ENCODE measurements at regions not wholly inside any gene's neighbourhood (a gene's known extent, or its start where the extent isn't known, plus 50 kb on each side); places are given as distances from the start of the nearest gene placed in this dataset.
"Not testable (repeated sequence)": the region's sequence is repeated elsewhere in the genome, so short reads cannot be mapped to it uniquely, and the experiment has no call there.

DNA sequence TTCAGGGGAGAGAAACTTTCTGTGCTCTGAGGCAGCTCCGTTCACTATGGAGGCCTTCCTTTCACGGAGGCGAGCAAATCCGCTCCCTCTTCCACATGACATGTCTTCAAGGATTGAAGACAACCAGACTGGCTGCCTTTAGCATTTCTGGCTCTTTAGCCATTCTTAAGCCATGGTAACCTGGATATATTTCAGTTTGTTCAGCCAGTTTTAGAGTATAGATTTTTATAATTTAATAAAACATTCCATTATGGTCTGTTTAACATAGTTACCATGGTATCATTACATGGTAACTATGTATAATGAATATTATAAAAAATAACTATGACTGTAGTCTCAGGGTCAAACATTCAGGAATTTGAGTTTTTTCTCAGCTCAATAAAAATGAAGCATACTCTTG is 54.2 kb upstream of the NFIA start:
- DNase-seq, result no peak

DNA sequence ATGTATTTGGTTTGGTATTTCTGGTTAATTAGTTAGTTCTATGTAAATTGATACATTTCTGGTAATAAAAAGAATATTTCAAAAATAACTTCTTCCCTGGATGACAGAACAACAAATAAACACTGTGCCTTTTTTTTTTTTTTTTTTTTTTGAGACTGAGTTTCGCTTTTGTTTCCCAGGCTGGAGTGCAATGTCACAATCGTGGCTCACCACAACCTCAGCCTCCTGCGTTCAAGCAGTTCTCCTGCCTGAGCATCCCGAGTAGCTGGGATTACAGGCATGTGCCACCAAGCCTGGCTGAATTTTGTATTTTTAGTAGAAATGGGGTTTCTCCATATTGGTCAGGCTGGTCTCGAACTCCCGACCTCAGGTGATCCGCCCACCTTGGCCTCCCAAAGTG is 64.3 kb upstream of the NFIA start:
- DNase-seq, result not testable (repeated sequence)

DNA sequence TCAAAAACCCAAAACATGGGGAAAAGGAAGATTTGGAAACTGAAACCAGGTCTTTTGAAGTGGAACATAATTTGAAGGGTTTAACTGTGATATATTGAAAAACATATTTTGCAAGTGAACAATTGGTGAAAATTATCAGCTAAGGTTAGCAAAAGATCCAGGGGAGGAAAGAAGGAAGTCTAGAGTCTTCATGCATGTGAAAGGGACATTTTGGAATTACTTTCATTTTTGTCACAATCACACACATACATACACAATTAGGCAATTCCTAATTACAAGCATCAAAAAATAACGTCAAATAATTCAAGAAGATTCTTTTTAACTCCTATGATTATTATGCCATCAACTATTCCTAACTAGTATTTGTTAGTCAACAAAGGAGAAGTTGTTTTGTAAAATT is 64.7 kb upstream of the NFIA start:
- no peak for DNase-seq

GRCh38 chr1:61013946-61014667 is 68.3 kb upstream of the NFIA start:
- DNase-seq, result no peak

DNA sequence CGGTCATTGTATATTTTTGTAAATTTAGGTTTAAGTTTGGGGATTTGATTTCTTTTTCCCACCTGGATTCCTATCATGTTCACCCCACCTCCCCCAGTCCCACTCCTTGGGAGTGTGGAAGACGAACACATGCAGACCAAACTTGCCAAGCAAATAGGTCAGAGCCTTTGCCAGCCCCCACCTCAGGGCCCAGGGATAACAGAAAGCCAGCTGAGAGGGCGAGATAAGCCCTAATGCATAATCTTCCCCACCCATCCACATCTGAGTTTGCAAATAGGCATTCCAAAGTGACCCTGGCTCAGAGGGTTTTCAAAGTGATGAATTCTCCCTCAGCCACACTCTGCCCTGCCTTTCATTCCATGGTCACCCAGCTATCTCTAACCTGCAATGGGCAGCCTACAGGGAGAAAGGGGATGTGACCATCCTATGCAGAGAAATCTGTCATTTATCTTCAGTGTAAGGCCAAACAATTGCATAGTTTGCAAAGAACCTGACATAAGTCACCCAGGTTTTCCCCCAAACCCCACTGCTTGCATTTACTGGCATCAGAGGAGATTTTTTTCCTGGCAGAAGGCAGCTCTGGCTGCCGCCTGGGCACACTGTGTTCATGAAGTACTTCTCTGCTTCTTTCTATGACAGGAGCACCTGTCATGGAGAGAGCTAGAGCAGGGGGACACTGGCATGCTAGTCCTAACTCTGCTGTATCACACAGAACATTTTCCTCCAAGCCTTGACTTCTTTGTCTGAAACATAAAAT is 69.0 kb upstream of the NFIA start:
- DNase-seq, result no peak

DNA sequence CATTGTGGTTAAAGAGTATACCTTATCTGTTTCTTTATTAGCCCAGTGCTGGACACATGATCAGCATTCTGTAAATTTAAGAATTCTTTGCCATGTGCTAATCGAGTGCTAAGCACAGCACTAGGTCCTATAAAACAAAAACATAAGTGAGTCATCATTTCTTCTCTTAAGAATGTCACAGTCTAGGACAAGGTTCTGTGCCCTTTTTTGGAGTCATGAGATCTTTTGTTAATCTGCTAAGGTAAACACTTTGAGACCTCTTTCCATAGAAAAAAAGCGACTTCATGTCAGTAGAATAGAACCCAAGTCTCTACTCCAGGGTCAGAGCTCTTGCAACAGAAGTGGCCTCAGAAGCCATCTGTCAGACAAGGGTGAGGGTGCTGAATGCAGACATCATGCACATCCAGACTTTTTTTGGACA is 70.0 kb upstream of the NFIA start:
- no peak for DNase-seq

DNA sequence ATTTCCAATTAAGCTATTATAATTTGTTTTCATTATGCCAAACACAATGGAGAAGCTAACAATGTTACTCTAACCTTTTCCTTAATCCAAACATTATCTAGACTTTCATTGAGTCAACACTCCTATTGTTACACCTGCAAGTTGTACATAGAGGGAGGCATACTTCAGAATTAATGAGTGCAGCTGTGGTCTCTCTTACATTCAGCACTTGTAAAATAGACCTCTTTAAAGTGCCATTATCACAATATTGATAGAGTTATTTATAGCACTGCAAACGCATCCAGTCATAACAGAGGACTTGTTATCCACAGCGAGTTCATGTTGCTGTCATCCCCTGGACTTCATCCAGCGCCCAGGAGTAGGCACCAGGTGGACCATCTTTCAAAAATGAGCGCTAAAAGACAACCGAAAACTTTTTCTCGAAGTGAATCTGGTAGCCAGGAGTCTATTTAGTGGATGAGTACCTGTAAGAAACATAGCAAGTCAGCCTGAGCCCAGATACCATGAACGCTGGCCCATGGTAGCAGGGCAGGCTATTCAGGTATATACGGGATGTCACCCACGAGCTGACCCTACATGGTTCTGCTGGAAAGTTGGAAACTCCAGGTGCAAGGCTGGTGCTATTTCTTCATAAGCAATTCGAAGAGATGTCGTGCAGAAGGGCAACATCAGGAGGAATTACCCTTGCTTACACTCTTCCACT is 70.6 kb upstream of the NFIA start:
- no peak for DNase-seq

DNA sequence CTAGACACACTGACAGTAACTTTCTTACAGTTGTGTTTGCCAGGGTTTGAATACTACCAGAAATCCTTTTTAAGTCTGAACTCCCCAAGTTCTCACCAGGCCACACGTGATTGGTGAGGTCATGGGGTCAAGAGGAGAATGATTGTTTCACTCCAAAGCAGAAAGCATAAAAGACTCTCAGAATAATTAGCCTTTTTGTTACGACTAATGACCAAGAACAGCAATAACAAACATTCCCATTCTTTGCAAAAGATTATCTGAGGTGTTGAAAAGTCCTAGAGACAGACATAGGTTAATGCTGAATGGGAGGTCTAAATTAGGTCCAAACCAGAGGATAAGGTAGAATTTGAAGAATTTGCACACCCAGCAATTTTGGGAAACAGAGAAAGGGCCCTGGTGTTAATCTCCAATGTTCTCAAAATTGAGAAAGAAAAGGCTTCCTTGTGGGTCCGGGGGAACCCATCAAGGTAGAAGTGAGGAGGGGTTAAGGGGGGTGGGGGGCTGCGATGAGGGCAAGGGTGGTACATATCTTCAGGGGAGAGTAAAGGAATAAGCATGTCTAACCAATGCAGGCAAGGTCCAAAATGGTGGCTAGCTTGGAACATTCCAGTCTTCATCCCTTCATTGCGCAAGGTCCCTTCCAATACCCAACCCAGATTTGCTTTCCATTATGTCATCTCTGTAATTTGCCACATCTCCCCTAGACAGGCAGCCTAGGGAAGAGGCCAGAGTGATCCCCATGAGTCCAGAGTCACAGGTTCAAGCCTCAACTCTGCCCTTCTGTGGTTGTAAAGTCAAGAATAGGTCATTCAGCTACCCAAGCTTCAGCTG is 74.6 kb upstream of the NFIA start:
- no peak for DNase-seq

GRCh38 chr1:61005614-61006580 is 76.5 kb upstream of the NFIA start:
- no peak for DNase-seq

DNA sequence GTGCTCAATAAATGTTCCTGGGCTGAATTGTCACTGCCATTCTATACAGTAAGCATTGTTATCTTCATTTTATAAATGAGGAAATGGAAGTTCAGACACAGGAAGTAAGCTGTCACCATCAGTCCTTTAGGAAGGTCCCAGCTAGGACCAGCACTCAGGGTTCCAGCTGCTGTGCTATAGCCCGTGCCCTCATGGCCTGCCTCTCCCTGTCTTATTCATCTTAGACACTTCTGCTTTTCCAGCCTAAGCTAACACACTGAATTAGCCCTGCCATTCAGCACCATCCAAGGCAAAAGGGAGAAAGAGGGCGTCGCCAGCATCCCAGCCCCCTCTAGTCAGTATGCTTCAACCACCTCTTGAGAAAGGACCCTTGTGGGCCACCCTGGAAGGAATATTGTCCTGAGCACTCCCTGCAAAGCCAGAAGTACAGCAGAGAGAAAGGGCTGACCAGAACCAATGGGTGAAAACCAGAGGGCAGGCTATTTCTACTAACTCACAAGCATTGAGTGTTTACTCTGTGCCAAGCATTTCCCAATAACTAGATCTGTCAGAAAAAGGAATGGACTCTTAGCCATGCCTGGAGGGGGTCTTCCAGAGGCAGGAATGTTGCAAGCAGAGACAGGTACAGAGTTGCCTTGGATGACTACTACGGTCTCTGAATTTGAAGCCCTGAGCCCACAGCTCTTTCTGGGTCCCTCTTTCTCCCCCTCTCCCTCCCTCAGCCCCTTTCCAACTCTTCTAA is 77.9 kb upstream of the NFIA start:
- DNase-seq, result no peak

GRCh38 chr1:61000327-61000726 is 82.0 kb upstream of the NFIA start:
- no peak for DNase-seq

GRCh38 chr1:60998786-60999185 is 83.6 kb upstream of the NFIA start:
- no peak for DNase-seq

DNA sequence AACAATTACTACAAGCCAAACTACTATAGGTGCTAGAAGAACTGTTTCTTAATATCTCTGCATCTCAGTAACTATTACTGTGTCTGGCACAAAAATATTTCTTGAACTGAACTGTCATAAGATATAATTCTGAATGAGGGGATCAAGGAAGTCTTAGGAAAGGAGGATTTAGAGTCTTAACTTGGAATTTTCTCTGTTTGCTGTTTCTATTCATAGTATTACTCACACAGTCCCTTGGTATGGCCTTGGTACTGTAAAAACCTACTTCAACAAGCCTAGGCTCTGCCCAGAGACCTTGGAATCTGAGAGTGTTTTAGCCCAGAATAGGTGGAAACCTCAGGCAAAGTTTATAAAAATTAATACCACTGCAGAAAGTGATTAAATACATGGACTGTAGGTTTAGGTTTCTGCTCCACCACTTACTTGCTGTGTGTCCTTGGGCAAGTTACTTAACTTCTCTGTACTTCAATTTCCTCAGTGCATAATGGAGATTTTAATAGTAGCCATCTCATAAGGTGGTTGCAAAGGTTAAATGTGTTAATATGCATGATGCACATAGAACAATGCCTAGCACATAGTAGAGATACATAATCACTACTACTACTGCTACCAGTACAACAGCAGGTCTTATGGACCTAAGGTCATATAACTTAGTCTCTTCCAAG is 87.4 kb upstream of the NFIA start:
- no peak for DNase-seq

- no peak for DNase-seq
Measured at GRCh38 chr1:60994369-60994768, 88.0 kb upstream of the NFIA start.

DNA sequence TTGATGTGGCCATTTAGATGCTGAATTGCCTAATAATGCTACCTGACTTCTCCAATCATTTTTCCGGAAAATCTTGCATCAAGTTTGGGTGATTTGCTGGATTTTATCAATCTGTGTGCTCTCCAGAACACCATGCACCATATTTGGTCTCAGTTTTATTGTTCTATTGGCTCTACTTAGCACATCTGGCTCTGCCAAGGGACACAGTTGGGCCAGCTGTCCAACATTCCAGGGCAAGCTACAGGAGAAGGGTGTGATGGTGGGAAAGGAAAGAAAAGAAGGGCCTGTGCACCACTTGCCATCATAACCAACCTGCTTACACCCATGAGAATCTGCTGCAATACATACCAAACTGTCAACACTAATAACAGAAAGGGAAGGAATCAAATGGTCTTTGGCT is 90.2 kb upstream of the NFIA start:
- DNase-seq, result no peak

DNA sequence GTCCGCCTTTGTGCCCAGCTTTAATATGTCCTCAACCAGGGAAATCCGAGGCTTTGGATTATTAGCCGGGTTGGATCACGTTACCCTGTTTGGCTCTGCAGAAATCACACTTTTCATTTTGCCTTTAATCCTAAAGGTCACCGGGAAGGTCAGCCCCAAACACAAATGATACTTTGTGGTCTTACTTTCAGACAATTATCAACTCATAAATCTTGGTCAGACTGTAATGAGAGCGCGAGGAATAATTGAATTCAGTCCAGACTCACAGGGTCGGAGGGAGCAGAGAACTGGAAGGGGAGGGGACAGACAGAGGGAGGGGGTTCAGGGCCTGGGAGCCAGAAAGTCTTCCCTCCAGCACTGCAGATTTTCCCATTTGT is 91.7 kb upstream of the NFIA start:
- no peak for DNase-seq

GRCh38 chr1:60989749-60990713 is 92.3 kb upstream of the NFIA start:
- no peak for DNase-seq

DNA sequence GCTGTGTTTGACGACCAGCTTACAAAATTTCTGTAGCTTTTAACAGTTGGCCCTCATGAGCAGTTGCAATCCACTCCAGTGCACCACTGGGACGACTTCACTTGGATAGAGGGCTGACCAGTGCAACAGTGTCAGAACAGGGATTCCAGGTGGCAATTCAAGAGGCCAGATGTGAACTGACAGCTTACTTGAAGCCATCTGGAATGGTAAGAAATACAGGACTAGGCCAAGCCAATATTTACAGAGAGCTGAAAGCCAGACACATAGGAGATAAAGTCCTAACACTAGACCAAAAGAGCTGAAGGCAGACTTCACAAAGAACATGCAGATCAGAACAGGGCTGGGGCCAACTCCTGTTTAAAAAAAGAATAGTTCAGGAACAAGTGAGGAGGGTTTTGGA is 93.5 kb upstream of the NFIA start:
- no peak for DNase-seq

GRCh38 chr1:60987904-60988303 is 94.5 kb upstream of the NFIA start:
- no peak for DNase-seq
